ENCODE measurements at regions not wholly inside any gene's neighbourhood (a gene's known extent, or its start where the extent isn't known, plus 50 kb on each side); places are given as distances from the start of the nearest gene placed in this dataset.

- Histone ChIP-seq H3K4me1 (ENCODE audit: insufficient read depth, low read length, severe bottlenecking) (no peaks in the 10 kb centered on the region), H3K9me2 (ENCODE audit: low read depth, low read length) (no peaks in the 10 kb centered on the region), H2AFZ (ENCODE audit: low read length) (no peak overlapping the region), H3F3A (ENCODE audit: insufficient read depth, low read length) (no peaks in the 10 kb centered on the region), H3K79me2 (ENCODE audit: insufficient read depth, low read length) (no peaks in the 10 kb centered on the region), H4K20me1 (ENCODE audit: insufficient read depth, low read length) (no peaks in the 10 kb centered on the region), H3K4me2 (ENCODE audit: low read length) (no peak overlapping the region), H3K9me3 (ENCODE audit: low read length) (no peaks in the 10 kb centered on the region), H3K9ac (ENCODE audit: low read length) (no peak overlapping the region), H3K27ac (ENCODE audit: low read depth, low read length, poor library complexity, severe bottlenecking) (no peak overlapping the region), H3K4me3 (ENCODE audit: low read depth, low read length, poor library complexity, severe bottlenecking) (no peak overlapping the region), H3K27me3 (ENCODE audit: insufficient read depth, low read length) (no peaks in the 10 kb centered on the region), H3K36me3 (ENCODE audit: insufficient read depth, low read length) (no peaks in the 10 kb centered on the region)
- TF ChIP-seq, protein P1, sequence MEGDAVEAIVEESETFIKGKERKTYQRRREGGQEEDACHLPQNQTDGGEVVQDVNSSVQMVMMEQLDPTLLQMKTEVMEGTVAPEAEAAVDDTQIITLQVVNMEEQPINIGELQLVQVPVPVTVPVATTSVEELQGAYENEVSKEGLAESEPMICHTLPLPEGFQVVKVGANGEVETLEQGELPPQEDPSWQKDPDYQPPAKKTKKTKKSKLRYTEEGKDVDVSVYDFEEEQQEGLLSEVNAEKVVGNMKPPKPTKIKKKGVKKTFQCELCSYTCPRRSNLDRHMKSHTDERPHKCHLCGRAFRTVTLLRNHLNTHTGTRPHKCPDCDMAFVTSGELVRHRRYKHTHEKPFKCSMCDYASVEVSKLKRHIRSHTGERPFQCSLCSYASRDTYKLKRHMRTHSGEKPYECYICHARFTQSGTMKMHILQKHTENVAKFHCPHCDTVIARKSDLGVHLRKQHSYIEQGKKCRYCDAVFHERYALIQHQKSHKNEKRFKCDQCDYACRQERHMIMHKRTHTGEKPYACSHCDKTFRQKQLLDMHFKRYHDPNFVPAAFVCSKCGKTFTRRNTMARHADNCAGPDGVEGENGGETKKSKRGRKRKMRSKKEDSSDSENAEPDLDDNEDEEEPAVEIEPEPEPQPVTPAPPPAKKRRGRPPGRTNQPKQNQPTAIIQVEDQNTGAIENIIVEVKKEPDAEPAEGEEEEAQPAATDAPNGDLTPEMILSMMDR (IDR thresholded peaks at IDR 0.05; ENCODE audit: low read length): no peak
- no peak for TF ChIP-seq EZH2 (IDR thresholded peaks at IDR 0.05; ENCODE audit: borderline replicate concordance, low read length)
Measured at GRCh38 chr18:76579301-76579695, 84.3 kb upstream of the ZNF516 start.

DNA sequence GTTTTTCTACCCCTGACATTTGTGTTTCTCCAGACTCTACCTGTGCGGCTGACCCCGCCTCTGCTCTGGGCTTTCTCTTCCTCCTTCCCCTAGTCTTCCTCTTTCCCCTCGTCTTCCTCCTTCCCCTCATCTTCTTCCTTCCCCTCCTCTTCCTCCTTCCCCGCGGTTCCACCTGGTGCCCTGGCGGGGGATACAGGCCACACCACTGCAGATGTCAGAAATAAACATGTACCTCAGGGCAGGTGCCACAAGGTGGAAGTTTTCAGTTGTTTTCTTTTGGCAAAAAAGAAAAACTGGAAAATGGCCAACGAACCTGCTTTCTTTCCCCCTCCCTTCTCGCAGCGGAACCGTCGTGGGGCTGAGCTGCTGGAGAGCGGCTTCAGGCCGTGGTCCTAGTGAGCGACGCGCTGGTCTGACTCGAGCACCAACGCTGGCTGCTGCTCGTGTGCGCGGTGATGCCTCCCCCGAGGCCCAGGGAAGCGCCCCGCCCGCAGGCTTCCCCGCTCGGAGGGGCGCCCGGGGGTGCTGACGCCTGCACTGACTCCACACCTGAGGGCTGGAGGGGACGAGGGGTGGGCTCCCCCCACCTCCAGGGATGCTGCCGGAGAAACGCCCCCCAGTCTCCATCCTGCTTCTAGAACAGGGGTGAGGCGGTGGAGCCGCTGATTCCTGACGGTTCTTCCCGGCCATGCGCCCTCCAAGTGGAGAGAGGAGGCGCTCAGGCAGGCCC, 83.7 kb upstream of the ZNF516 start:
- Histone ChIP-seq H3K4me1 (ENCODE audit: insufficient read depth, low read length, severe bottlenecking) (no peaks in the 10 kb centered on the region), H2AFZ (ENCODE audit: low read length) (no peak overlapping the region), H3K79me2 (ENCODE audit: insufficient read depth, low read length) (no peaks in the 10 kb centered on the region), H3K27me3 (ENCODE audit: insufficient read depth, low read length) (no peaks in the 10 kb centered on the region), H3F3A (ENCODE audit: insufficient read depth, low read length) (no peaks in the 10 kb centered on the region), H3K9ac (ENCODE audit: low read length) (no peak overlapping the region), H3K27ac (ENCODE audit: low read depth, low read length, poor library complexity, severe bottlenecking) (no peak overlapping the region), H3K4me3 (ENCODE audit: low read depth, low read length, poor library complexity, severe bottlenecking) (no peak overlapping the region), H3K4me2 (ENCODE audit: low read length) (no peak overlapping the region), H3K36me3 (ENCODE audit: insufficient read depth, low read length) (no peaks in the 10 kb centered on the region), H3K9me3 (ENCODE audit: low read length) (no peaks in the 10 kb centered on the region), H3K9me2 (ENCODE audit: low read depth, low read length) (no peaks in the 10 kb centered on the region), H4K20me1 (ENCODE audit: insufficient read depth, low read length) (no peaks in the 10 kb centered on the region)
- TF ChIP-seq EZH2 (IDR thresholded peaks at IDR 0.05; ENCODE audit: borderline replicate concordance, low read length): no peak
- TF ChIP-seq, protein P1 (IDR thresholded peaks at IDR 0.05; ENCODE audit: low read length): no peak

DNA sequence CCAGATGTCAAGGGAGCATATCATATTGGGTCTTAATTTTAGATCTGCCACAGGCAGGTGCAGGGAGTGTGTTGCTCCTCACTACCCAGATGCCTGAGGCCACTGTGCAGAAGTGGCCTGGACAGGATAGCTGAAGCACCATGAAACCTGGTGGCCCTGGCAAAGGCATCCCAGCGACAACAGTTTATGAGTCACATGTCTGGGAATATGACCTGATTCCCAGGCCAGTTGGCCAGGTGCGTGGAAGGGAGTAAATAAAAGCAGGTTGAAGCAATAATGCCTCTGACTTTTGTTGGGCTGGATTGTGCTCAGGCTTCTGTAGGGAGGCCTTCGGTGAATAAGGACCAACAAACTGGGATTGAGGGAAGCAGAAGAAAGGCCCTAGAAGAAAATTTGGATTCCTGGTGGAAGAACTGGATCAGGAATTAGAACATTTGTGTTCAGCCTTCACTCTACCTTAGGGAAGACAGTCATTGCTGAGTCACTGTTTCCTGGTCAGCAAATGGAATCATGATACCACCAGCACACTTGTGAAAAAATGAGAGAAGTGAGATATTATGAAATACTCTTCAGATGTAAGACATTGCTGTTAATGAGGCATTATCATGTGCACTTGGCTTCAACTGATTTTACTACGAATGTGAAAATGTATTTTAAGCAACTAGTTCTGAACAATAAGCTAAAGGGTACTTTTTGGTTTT, 78.4 kb upstream of the ZNF516 start:
- Histone ChIP-seq H3K36me3 (ENCODE audit: insufficient read depth, low read length) (no peaks in the 10 kb centered on the region), H3K4me2 (ENCODE audit: low read length) (no peak overlapping the region), H3K4me3 (ENCODE audit: low read depth, low read length, poor library complexity, severe bottlenecking) (no peak overlapping the region), H3K27me3 (ENCODE audit: insufficient read depth, low read length) (no peaks in the 10 kb centered on the region), H3K27ac (ENCODE audit: low read depth, low read length, poor library complexity, severe bottlenecking) (no peak overlapping the region), H3K79me2 (ENCODE audit: insufficient read depth, low read length) (no peaks in the 10 kb centered on the region), H4K20me1 (ENCODE audit: insufficient read depth, low read length) (no peaks in the 10 kb centered on the region), H3K9me3 (ENCODE audit: low read length) (no peaks in the 10 kb centered on the region), H2AFZ (ENCODE audit: low read length) (no peak overlapping the region), H3F3A (ENCODE audit: insufficient read depth, low read length) (no peaks in the 10 kb centered on the region), H3K9ac (ENCODE audit: low read length) (no peak overlapping the region), H3K4me1 (ENCODE audit: insufficient read depth, low read length, severe bottlenecking) (no peaks in the 10 kb centered on the region), H3K9me2 (ENCODE audit: low read depth, low read length) (no peaks in the 10 kb centered on the region)
- TF ChIP-seq, protein P1 (IDR thresholded peaks at IDR 0.05; ENCODE audit: low read length): no peak
- no peak for TF ChIP-seq EZH2 (IDR thresholded peaks at IDR 0.05; ENCODE audit: borderline replicate concordance, low read length)
